ENCODE measurements at regions not wholly inside any gene's neighbourhood (a gene's known extent, or its start where the extent isn't known, plus 50 kb on each side); places are given as distances from the start of the nearest gene placed in this dataset.

DNA sequence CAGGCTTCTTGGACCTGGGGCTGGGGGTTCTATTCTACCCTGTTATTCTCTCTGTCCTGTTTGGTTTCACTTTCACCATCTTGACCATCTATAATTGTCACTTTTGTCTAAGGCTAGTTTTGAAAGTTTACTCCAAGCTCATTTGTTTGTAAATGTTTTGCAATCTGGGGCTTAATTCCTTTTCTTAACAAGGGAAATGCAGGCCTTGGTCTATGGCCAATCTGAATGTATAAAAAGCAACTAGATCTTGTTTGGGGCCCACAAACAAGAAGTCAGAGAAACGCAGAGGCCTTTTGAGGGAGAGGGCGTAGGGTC lies 86.3 kb upstream of the PREP start:
- Histone ChIP-seq H3K36me3 (ENCODE audit: control insufficient read depth in 4 of 4, insufficient read depth in 3 of 4, low read depth in 1 of 4, low read length in 3 of 4) (no peaks in the 10 kb centered on the region), H3K9ac (ENCODE audit: low read depth in 1 of 2, low read length in 2 of 2) (no peak overlapping the region), H3K27me3 (ENCODE audit: control insufficient read depth in 4 of 4, insufficient read depth in 4 of 4, low read length in 3 of 4) (no peaks in the 10 kb centered on the region), H3K9me3 (ENCODE audit: control insufficient read depth in 4 of 4, low read length in 3 of 4) (no peaks in the 10 kb centered on the region), H3K4me3 (ENCODE audit: low read depth in 1 of 3, low read length in 3 of 3) (no peak overlapping the region), H3K27ac (ENCODE audit: low read depth in 1 of 2, low read length in 2 of 2) (no peak overlapping the region), H3K4me1 (ENCODE audit: control insufficient read depth in 4 of 4, insufficient read depth in 4 of 4, low read length in 3 of 4) (peaks cover 0 to 4% (median 1%) of the 10 kb centered on the region in 4 donors)
- TF ChIP-seq, protein P1, sequence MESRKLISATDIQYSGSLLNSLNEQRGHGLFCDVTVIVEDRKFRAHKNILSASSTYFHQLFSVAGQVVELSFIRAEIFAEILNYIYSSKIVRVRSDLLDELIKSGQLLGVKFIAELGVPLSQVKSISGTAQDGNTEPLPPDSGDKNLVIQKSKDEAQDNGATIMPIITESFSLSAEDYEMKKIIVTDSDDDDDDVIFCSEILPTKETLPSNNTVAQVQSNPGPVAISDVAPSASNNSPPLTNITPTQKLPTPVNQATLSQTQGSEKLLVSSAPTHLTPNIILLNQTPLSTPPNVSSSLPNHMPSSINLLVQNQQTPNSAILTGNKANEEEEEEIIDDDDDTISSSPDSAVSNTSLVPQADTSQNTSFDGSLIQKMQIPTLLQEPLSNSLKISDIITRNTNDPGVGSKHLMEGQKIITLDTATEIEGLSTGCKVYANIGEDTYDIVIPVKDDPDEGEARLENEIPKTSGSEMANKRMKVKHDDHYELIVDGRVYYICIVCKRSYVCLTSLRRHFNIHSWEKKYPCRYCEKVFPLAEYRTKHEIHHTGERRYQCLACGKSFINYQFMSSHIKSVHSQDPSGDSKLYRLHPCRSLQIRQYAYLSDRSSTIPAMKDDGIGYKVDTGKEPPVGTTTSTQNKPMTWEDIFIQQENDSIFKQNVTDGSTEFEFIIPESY (IDR thresholded peaks at IDR 0.05), result no peak
- TF ChIP-seq, protein P2, sequence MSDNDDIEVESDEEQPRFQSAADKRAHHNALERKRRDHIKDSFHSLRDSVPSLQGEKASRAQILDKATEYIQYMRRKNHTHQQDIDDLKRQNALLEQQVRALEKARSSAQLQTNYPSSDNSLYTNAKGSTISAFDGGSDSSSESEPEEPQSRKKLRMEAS (IDR thresholded peaks at IDR 0.05), result no peak
- no peak for TF ChIP-seq EGR1 (IDR thresholded peaks at IDR 0.05; ENCODE audit: low read depth in 2 of 2)
- TF ChIP-seq SP1 (IDR thresholded peaks at IDR 0.05), result no peak
- TF ChIP-seq JUND (IDR thresholded peaks at IDR 0.05), result no peak
- TF ChIP-seq RAD21 (IDR thresholded peaks at IDR 0.05), result no peak
- TF ChIP-seq RXRA (IDR thresholded peaks at IDR 0.05), result no peak
- no peak for DNase-seq (ENCODE audit: low spot score)
- whole genome bisulfite sequencing, result 78% methylated on average over 2 of the region's 2 CpGs

DNA sequence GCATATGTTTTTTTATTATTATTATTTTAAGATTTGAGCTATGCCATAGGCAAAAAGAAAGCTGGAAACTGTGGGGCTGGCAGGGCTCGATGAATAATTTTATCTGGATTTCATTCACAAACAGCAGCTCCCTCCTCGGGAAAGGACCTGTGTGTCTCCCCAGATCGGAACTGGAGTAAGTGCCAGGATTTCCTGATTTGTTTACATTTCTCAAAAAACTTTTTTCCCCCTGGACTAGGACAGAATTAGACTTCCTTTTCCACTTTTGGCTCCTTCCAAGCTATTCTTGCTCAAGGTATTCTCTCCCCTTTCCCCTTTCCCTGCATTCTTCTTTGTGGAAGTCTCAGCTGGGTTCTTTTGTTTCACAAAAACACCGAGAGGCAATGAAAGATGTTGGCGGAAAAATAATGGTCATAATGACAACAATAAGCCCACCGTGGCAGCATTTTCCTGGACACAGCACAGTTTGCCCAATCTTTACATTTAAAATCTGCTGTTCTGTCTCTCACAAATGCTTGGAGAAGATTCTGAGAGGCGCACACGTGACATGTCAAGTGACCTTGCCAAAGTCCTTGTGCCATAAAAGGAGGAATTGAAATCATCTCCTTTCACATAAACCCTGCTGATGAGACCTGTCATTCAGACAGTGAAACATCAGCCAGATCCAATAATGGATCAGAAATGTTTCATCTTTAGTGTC lies 85.8 kb upstream of the PREP start:
- peaks cover 0 to 4% (median 1%) of the 10 kb centered on the region in 4 donors for H3K4me1 ChIP-seq (ENCODE audit: control insufficient read depth in 4 of 4, insufficient read depth in 4 of 4, low read length in 3 of 4)
- no peak overlapping the region for H3K9ac ChIP-seq (ENCODE audit: low read depth in 1 of 2, low read length in 2 of 2)
- TF ChIP-seq, protein P3, sequence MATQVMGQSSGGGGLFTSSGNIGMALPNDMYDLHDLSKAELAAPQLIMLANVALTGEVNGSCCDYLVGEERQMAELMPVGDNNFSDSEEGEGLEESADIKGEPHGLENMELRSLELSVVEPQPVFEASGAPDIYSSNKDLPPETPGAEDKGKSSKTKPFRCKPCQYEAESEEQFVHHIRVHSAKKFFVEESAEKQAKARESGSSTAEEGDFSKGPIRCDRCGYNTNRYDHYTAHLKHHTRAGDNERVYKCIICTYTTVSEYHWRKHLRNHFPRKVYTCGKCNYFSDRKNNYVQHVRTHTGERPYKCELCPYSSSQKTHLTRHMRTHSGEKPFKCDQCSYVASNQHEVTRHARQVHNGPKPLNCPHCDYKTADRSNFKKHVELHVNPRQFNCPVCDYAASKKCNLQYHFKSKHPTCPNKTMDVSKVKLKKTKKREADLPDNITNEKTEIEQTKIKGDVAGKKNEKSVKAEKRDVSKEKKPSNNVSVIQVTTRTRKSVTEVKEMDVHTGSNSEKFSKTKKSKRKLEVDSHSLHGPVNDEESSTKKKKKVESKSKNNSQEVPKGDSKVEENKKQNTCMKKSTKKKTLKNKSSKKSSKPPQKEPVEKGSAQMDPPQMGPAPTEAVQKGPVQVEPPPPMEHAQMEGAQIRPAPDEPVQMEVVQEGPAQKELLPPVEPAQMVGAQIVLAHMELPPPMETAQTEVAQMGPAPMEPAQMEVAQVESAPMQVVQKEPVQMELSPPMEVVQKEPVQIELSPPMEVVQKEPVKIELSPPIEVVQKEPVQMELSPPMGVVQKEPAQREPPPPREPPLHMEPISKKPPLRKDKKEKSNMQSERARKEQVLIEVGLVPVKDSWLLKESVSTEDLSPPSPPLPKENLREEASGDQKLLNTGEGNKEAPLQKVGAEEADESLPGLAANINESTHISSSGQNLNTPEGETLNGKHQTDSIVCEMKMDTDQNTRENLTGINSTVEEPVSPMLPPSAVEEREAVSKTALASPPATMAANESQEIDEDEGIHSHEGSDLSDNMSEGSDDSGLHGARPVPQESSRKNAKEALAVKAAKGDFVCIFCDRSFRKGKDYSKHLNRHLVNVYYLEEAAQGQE (IDR thresholded peaks at IDR 0.05), result no peak
- TF ChIP-seq FOXA1 (IDR thresholded peaks at IDR 0.05) (no peak), HNF4G (IDR thresholded peaks at IDR 0.05) (no peak), JUND (IDR thresholded peaks at IDR 0.05) (no peak), GABPA (IDR thresholded peaks at IDR 0.05 in 1 of 2, conservative IDR thresholded peaks at IDR 0.05 in 1 of 2) (no peak), TAF1 (conservative IDR thresholded peaks at IDR 0.05) (no peak), RAD21 (IDR thresholded peaks at IDR 0.05) (no peak), RXRA (IDR thresholded peaks at IDR 0.05) (no peak), HNF4A (conservative IDR thresholded peaks at IDR 0.05) (no peak), FOXA2 (IDR thresholded peaks at IDR 0.05) (no peak), SP1 (IDR thresholded peaks at IDR 0.05) (no peak)
- TF ChIP-seq, protein P4, sequence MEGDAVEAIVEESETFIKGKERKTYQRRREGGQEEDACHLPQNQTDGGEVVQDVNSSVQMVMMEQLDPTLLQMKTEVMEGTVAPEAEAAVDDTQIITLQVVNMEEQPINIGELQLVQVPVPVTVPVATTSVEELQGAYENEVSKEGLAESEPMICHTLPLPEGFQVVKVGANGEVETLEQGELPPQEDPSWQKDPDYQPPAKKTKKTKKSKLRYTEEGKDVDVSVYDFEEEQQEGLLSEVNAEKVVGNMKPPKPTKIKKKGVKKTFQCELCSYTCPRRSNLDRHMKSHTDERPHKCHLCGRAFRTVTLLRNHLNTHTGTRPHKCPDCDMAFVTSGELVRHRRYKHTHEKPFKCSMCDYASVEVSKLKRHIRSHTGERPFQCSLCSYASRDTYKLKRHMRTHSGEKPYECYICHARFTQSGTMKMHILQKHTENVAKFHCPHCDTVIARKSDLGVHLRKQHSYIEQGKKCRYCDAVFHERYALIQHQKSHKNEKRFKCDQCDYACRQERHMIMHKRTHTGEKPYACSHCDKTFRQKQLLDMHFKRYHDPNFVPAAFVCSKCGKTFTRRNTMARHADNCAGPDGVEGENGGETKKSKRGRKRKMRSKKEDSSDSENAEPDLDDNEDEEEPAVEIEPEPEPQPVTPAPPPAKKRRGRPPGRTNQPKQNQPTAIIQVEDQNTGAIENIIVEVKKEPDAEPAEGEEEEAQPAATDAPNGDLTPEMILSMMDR (IDR thresholded peaks at IDR 0.05; ENCODE audit: low read depth, low read length, missing input control), result no peak
- TF ChIP-seq, protein P2 (IDR thresholded peaks at IDR 0.05), result no peak
- TF ChIP-seq, protein P1 (IDR thresholded peaks at IDR 0.05), result no peak
- TF ChIP-seq, protein P5, sequence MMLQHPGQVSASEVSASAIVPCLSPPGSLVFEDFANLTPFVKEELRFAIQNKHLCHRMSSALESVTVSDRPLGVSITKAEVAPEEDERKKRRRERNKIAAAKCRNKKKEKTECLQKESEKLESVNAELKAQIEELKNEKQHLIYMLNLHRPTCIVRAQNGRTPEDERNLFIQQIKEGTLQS (IDR thresholded peaks at IDR 0.05), result no peak
- no peaks in the 10 kb centered on the region for H3K36me3 ChIP-seq (ENCODE audit: control insufficient read depth in 4 of 4, insufficient read depth in 3 of 4, low read depth in 1 of 4, low read length in 3 of 4)
- no peak for DNase-seq (ENCODE audit: low spot score)
- H3K9me3 ChIP-seq (ENCODE audit: control insufficient read depth in 4 of 4, low read length in 3 of 4), result no peaks in the 10 kb centered on the region
- no peak overlapping the region for H3K4me3 ChIP-seq (ENCODE audit: low read depth in 1 of 3, low read length in 3 of 3)
- H3K27me3 ChIP-seq (ENCODE audit: control insufficient read depth in 4 of 4, insufficient read depth in 4 of 4, low read length in 3 of 4), result no peaks in the 10 kb centered on the region
- WGBS, result 66% methylated on average over 8 of the region's 8 CpGs
- H3K27ac ChIP-seq (ENCODE audit: low read depth in 1 of 2, low read length in 2 of 2), result no peak overlapping the region
